GM23338 (cell line): ENCODE measurements at regions not wholly inside any gene's neighbourhood (a gene's known extent, or its start where the extent isn't known, plus 50 kb on each side); places are given as distances from the start of the nearest gene placed in this dataset.

ENCODE experiments used
- CREB1 ChIP-seq: fragments of 250-450 bp; sonication (Bioruptor Pico); IDR thresholded peaks from 2 replicates; pipeline ENCODE4 v1.5.0; 2020; ENCODE audit warnings: low read depth, mild to moderate bottlenecking, moderate library complexity
- CTCF ChIP-seq, 2 experiments: fragments of 200-600 bp in 1 of 2; sonication (generic) in 1 of 2; conservative IDR thresholded peaks; 2 replicates each; pipeline versions ENCODE4 v1.5.1 to v1.6.1; 2016 to 2017; ENCODE audit warnings: antibody characterized with exemption in 2 of 2, low read depth in 2 of 2, mild to moderate bottlenecking in 2 of 2, moderate library complexity in 1 of 2
- EZH2 ChIP-seq: fragments of 200-600 bp; sonication (generic); IDR thresholded peaks from one replicate; pipeline ENCODE4 v1.8.0; 2017; ENCODE audit warnings: antibody characterized with exemption, mild to moderate bottlenecking, low read depth; ENCODE audit not compliant: unreplicated experiment
- EZH2phosphoT487 ChIP-seq: fragments of 200-600 bp; sonication (generic); IDR thresholded peaks from one replicate; pipeline ENCODE4 v1.8.1; 2018; ENCODE audit warnings: antibody characterized with exemption; ENCODE audit not compliant: unreplicated experiment
- POLR2AphosphoS5 ChIP-seq: IDR thresholded peaks from 2 replicates; pipeline ENCODE4 v1.6.1; 2016; ENCODE audit warnings: antibody characterized with exemption, low read depth
- REST ChIP-seq: IDR thresholded peaks from one replicate; pipeline ENCODE4 v1.6.1; 2018; ENCODE audit warnings: antibody characterized with exemption; ENCODE audit not compliant: unreplicated experiment

GRCh38 chr3:86787091-86787490 is 203.9 kb downstream of the VGLL3 start:
- TF ChIP-seq POLR2AphosphoS5: no peak
- TF ChIP-seq CTCF (conservative IDR thresholded peaks at IDR 0.05; ENCODE audit: low read depth in 2 of 2): no peak
- no peak for TF ChIP-seq EZH2
- TF ChIP-seq EZH2phosphoT487: no peak
- no peak for TF ChIP-seq CREB1 (CRISPR knock-in tag)
- TF ChIP-seq REST: no peak
